Gastrocnemius medialis (tissue), 4 donors: ENCODE measurements at regions not wholly inside any gene's neighbourhood (a gene's known extent, or its start where the extent isn't known, plus 50 kb on each side); places are given as distances from the start of the nearest gene placed in this dataset.
"Not testable (repeated sequence)": the region's sequence is repeated elsewhere in the genome, so short reads cannot be mapped to it uniquely, and the experiment has no call there.

ENCODE experiments used
- ATAC-seq, 2 donors: fragments of 150-250 bp; one replicate each; pipeline ENCODE4 v1.9.1; 2016
- DNase-seq, 2 donors: peaks; one replicate each; pipeline ENCODE4 v3.0.0-alpha.2; 2019
- H3K27ac ChIP-seq, 4 donors: fragments of 200-600 bp; sonication (generic); 1 replicate in 1 of 4; 2 replicates in 3 of 4; pipeline ENCODE4 v1.5.1; 2016 to 2018; ENCODE audit warnings: mild to moderate bottlenecking in 2 of 4, moderate library complexity in 1 of 4
- H3K27me3 ChIP-seq, 3 donors: fragments of 200-600 bp; sonication (generic) in 2 of 3; 1 replicate in 1 of 3; 2 replicates in 2 of 3; pipeline versions ENCODE4 v1.5.1 to v1.6.0; 2016 to 2019; ENCODE audit warnings: mild to moderate bottlenecking in 1 of 3, moderate library complexity in 1 of 3
- H3K36me3 ChIP-seq, 2 donors: fragments of 200-600 bp; sonication (generic) in 1 of 2; one replicate each; pipeline ENCODE4 v1.5.1; 2017 to 2018
- H3K4me1 ChIP-seq, 2 donors: fragments of 200-600 bp; sonication (generic) in 1 of 2; one replicate each; pipeline ENCODE4 v1.5.1; 2016 to 2017; ENCODE audit warnings: mild to moderate bottlenecking in 2 of 2
- H3K4me3 ChIP-seq, 4 donors: fragments of 200-600 bp; sonication (generic) in 3 of 4; 1 replicate in 1 of 4; 2 replicates in 3 of 4; pipeline ENCODE4 v1.5.1; 2016 to 2019; ENCODE audit warnings: mild to moderate bottlenecking in 2 of 4
- H3K9me3 ChIP-seq, 3 donors: fragments of 200-600 bp; sonication (generic) in 2 of 3; 1 replicate in 1 of 3; 2 replicates in 2 of 3; pipeline ENCODE4 v1.5.1; 2016 to 2019
- POLR2A ChIP-seq, 2 donors: fragments of 450-650 bp; IDR thresholded peaks; one replicate each; pipeline ENCODE4 v1.6.1; 2017; ENCODE audit warnings: antibody characterized with exemption in 2 of 2, mild to moderate bottlenecking in 2 of 2, moderate library complexity in 2 of 2
- in situ Hi-C, 4 donors: fragments of 200-750 bp; cut with MboI; loops; one replicate each; pipeline versions ENCODE4 v1.15.0 to v1.8.0; 2017; ENCODE audit warnings: low sequenced_read_pairs in 4 of 4
- intact Hi-C: fragments of 100-400 bp; cut with DNase I; formaldehyde crosslinking; loops from one replicate; pipeline ENCODE4 v1.15.1; 2023; ENCODE audit warnings: low total_unique reads
- microRNA counts, 2 donors: library from miRNA; unstranded; fragments of <30 nt; microRNA quantifications; one replicate each; lab custom pipeline; 2016
- microRNA-seq, 2 donors: library from miRNA; unstranded; fragments of <30 nt; microRNA quantifications; one replicate each; pipeline ENCODE4, GENCODE V29; 2016; ENCODE audit warnings: borderline replicate concordance in 2 of 2
- TF ChIP-seq, protein P1 (sequence below), 5 experiments: fragments of 450-650 bp in 3 of 5; fragments of 200-600 bp in 2 of 5; sonication (generic) in 2 of 5; IDR thresholded peaks in 4 of 5; conservative IDR thresholded peaks in 1 of 5; 1 replicate in 4 of 5; 2 replicates in 1 of 5; pipeline ENCODE4 v1.5.1; 2016 to 2019; ENCODE audit warnings: antibody characterized with exemption in 5 of 5, mild to moderate bottlenecking in 3 of 5, moderate library complexity in 3 of 5

- in situ Hi-C loops, result no loop called here
- ATAC-seq (no peak), DNase-seq (no peak)
- Histone ChIP-seq H3K27ac (no peak overlapping the region), H3K9me3 (no peaks in the 10 kb centered on the region), H3K4me1 (no peaks in the 10 kb centered on the region), H3K27me3 (no peaks in the 10 kb centered on the region), H3K36me3 (no peaks in the 10 kb centered on the region), H3K4me3 (no peak overlapping the region)
- intact Hi-C loops, result no loop called here
- TF ChIP-seq POLR2A (IDR thresholded peaks at IDR 0.05), result no peak
- TF ChIP-seq, protein P1, sequence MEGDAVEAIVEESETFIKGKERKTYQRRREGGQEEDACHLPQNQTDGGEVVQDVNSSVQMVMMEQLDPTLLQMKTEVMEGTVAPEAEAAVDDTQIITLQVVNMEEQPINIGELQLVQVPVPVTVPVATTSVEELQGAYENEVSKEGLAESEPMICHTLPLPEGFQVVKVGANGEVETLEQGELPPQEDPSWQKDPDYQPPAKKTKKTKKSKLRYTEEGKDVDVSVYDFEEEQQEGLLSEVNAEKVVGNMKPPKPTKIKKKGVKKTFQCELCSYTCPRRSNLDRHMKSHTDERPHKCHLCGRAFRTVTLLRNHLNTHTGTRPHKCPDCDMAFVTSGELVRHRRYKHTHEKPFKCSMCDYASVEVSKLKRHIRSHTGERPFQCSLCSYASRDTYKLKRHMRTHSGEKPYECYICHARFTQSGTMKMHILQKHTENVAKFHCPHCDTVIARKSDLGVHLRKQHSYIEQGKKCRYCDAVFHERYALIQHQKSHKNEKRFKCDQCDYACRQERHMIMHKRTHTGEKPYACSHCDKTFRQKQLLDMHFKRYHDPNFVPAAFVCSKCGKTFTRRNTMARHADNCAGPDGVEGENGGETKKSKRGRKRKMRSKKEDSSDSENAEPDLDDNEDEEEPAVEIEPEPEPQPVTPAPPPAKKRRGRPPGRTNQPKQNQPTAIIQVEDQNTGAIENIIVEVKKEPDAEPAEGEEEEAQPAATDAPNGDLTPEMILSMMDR (IDR thresholded peaks at IDR 0.05 in 4 of 5, conservative IDR thresholded peaks at IDR 0.05 in 1 of 5), result no peak
Measured at GRCh38 chr15:79154483-79155135, 64.0 kb upstream of the RASGRF1 start.

DNA sequence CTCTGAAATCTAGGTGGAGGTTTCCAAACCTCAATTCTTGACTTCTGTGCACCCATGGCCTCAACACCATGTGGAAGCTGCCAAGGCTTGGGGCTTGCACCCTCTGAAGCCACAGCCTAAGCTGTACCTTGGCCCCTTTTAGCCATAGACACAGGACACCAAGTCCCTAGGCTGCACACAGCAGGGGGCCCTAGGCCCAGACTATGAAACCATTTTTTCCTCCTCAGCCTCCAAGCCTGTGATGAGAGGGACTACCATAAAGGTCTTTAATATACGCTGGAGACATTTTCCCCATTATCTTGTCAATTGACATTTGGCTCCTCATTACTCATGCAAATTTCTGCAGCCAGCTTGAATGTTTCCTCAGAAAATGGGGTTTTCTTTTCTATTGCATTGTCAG lies 53.7 kb upstream of the RASGRF1 start:
- H3K36me3 ChIP-seq, intact Hi-C loops, in situ Hi-C loops: not testable (repeated sequence)

DNA sequence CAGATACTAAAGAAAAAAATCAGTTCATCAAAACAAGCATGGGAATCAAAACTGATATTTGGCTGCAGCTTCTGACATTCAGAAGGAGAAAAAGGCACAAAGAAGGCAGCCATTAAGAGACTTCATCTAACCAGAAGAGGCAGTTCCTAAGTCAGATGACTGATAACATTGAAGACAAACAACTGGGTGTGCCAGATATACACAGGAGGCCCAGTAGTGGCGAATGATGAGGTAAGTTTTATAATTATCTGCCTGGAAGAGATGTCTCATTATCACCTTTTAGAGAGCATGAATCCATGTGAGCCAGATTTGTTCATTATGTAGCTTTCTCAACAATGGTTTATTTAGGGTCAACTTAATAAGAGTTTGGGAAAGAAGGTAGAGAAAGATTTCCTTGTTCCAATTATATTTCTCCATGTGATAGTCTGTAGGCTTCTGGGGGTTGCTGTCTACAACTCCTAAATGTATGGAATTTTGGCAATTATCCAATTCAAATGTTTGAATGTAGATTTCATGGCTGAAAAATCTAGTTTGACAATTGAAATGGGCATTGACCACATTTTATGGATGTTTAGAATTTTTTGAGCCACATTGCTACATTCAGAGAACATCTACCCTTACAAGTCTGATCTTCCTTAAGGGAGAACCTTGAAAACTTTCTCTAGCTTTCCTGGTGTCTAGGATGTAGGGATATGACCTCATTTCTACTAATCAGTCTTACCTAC lies 50.4 kb upstream of the RASGRF1 start:
- no peak for TF ChIP-seq POLR2A (IDR thresholded peaks at IDR 0.05)
- TF ChIP-seq, protein P1 (IDR thresholded peaks at IDR 0.05 in 4 of 5, conservative IDR thresholded peaks at IDR 0.05 in 1 of 5), result no peak
- Histone ChIP-seq H3K4me3 (no peak overlapping the region), H3K36me3 (no peaks in the 10 kb centered on the region), H3K27me3 (no peaks in the 10 kb centered on the region), H3K9me3 (no peaks in the 10 kb centered on the region), H3K4me1 (no peaks in the 10 kb centered on the region), H3K27ac (no peak overlapping the region)
- in situ Hi-C loops, result no loop called here
- intact Hi-C loops, result no loop called here
- no peak for ATAC-seq
- DNase-seq, result no peak

More for the DNA sequence above, 53.7 kb upstream of the RASGRF1 start:
- DNase-seq, H3K9me3 ChIP-seq, H3K4me3 ChIP-seq, H3K27ac ChIP-seq, H3K4me1 ChIP-seq, H3K27me3 ChIP-seq, ATAC-seq: not testable (repeated sequence)

MicroRNA genes in the stretch of these regions (microRNA counts, 767-probe panel; counts per million panel counts)
- 356 to 448 counts per million in 2 donors for microRNA hsa-miR-184 (lab: Ali Mortazavi, UCI)

Small RNAs in the stretch of these regions (microRNA-seq; reads per million reads assigned to microRNA genes)
- 3.5 to 6.0 reads per million in 2 donors for gene MIR184
